CD4-positive, alpha-beta T cell (primary cell): ENCODE measurements at regions not wholly inside any gene's neighbourhood (a gene's known extent, or its start where the extent isn't known, plus 50 kb on each side); places are given as distances from the start of the nearest gene placed in this dataset.
A peak's percentile ranks its signal among the peaks of the same experiment; 100 is the strongest.

Source experiments
- ATAC-seq: fragments of 200-7000 bp; cut with Tn5 transposase; one replicate; pipeline ENCODE4 v1.10.0; 2022; ENCODE audit warnings: mild to moderate bottlenecking; ENCODE audit not compliant: poor library complexity
- CTCF ChIA-PET: fragments of 350-600 bp; sonication (Branson Sonifier 250); formaldehyde crosslinking; loops from one replicate; lab custom pipeline; 2021; ENCODE audit warnings: antibody characterized with exemption, inconsistent platforms; lab: Charles Lee
- POLR2A ChIA-PET: fragments of 350-600 bp; sonication (Branson Sonifier 250); formaldehyde crosslinking; loops from one replicate; lab custom pipeline; 2021; ENCODE audit warnings: antibody characterized with exemption, inconsistent platforms; lab: Charles Lee
- DNase-seq, 14 experiments: peaks; one replicate each; pipeline ENCODE4 v3.0.0-alpha.2; 2013 to 2020; ENCODE audit warnings: mixed read lengths in 2 of 14
- H3K27ac ChIP-seq, 2 donors: one replicate each; pipeline versions ENCODE4 v1.5.1 to v1.7.0; 2013; ENCODE audit warnings: low read length in 2 of 2, low read depth in 1 of 2, mild to moderate bottlenecking in 1 of 2
- H3K27me3 ChIP-seq, 2 experiments: 1 replicate in 1 of 2; 2 replicates in 1 of 2; pipeline versions ENCODE4 v1.6.1 to v1.7.0; 2013; ENCODE audit warnings: low read length in 2 of 2, control low read depth in 1 of 2, mild to moderate bottlenecking in 1 of 2, moderate library complexity in 1 of 2; ENCODE audit not compliant: insufficient read depth in 2 of 2, control insufficient read depth in 1 of 2
- H3K36me3 ChIP-seq: one replicate; pipeline ENCODE4 v1.6.1; 2013; ENCODE audit warnings: low read length, control low read depth; ENCODE audit not compliant: insufficient read depth
- H3K4me1 ChIP-seq: one replicate; pipeline ENCODE4 v1.6.1; 2013; ENCODE audit warnings: low read length, control low read depth; ENCODE audit not compliant: insufficient read depth
- H3K4me3 ChIP-seq: one replicate; pipeline ENCODE4 v1.5.1; 2013; ENCODE audit warnings: mild to moderate bottlenecking, low read length, moderate library complexity
- H3K9me3 ChIP-seq, 2 experiments: 1 replicate in 1 of 2; 2 replicates in 1 of 2; pipeline versions ENCODE4 v1.6.1 to v1.7.0; 2013; ENCODE audit warnings: low read length in 2 of 2, mild to moderate bottlenecking in 2 of 2, control low read depth in 1 of 2, moderate library complexity in 1 of 2; ENCODE audit not compliant: control insufficient read depth in 1 of 2, insufficient read depth in 1 of 2
- H3K27ac Mint-ChIP-seq: one replicate; pipeline ENCODE4 v1.8.0; 2020; ENCODE audit warnings: mixed read lengths
- H3K27me3 Mint-ChIP-seq: one replicate; pipeline ENCODE4 v1.8.0; 2021; ENCODE audit warnings: mixed read lengths
- H3K36me3 Mint-ChIP-seq: one replicate; pipeline ENCODE4 v1.8.0; 2021; ENCODE audit warnings: low read depth, mixed read lengths
- H3K4me1 Mint-ChIP-seq: one replicate; pipeline ENCODE4 v1.8.0; 2021; ENCODE audit warnings: low read depth, mixed read lengths
- H3K4me3 Mint-ChIP-seq: one replicate; pipeline ENCODE4 v1.8.0; 2020; ENCODE audit warnings: mild to moderate bottlenecking, mixed read lengths
- H3K9me3 Mint-ChIP-seq: one replicate; pipeline ENCODE4 v1.8.0; 2020; ENCODE audit warnings: mixed read lengths
- intact Hi-C, 2 experiments: fragments of 100-400 bp; cut with DNase I in 1 of 2; cut with micrococcal nuclease in 1 of 2; formaldehyde crosslinking; loops; one replicate each; pipeline versions ENCODE4 v1.15.1 to v1.9.0; 2023 to 2025; cut with DNase I, micrococcal nuclease
- TF ChIP-seq, protein P1 (sequence below): fragments of 200-600 bp; IDR thresholded peaks from one replicate; pipeline ENCODE4 v1.8.0; 2022; ENCODE audit warnings: antibody characterized with exemption, mild to moderate bottlenecking

DNA sequence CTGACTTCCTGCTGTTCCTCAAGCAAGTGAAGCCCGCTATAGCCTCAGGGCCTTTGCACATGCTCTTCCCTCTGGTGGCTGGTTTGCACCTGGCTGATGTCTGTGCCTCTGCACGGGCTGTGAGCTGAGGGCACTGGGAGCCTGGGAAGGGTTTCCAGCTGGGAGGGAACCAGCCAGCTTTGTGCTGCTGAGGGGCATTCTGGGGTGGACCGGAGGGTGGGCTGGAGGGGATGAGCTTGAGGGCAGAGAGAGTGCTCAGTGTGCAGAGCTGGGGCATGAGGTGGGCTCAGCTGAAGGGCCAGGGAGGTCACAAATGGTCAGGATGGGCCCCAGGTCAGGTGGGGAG is 305.7 kb downstream of the MATN1 start:
- CTCF ChIA-PET: no interaction called here
- H3K27me3 ChIP-seq: peaks cover 5 to 6% of the 10 kb centered on the region in 2 experiments
- no peak overlapping the region for H3K27ac ChIP-seq
- H3K27me3 Mint-ChIP-seq: peaks cover 29% of the 10 kb centered on the region
- no peaks in the 10 kb centered on the region for H3K36me3 ChIP-seq
- H3K36me3 Mint-ChIP-seq: no peaks in the 10 kb centered on the region
- intact Hi-C loops: no loop called here
- no peaks in the 10 kb centered on the region for H3K9me3 Mint-ChIP-seq
- H3K4me1 ChIP-seq: no peaks in the 10 kb centered on the region
- H3K9me3 ChIP-seq: no peaks in the 10 kb centered on the region
- TF ChIP-seq, protein P1, sequence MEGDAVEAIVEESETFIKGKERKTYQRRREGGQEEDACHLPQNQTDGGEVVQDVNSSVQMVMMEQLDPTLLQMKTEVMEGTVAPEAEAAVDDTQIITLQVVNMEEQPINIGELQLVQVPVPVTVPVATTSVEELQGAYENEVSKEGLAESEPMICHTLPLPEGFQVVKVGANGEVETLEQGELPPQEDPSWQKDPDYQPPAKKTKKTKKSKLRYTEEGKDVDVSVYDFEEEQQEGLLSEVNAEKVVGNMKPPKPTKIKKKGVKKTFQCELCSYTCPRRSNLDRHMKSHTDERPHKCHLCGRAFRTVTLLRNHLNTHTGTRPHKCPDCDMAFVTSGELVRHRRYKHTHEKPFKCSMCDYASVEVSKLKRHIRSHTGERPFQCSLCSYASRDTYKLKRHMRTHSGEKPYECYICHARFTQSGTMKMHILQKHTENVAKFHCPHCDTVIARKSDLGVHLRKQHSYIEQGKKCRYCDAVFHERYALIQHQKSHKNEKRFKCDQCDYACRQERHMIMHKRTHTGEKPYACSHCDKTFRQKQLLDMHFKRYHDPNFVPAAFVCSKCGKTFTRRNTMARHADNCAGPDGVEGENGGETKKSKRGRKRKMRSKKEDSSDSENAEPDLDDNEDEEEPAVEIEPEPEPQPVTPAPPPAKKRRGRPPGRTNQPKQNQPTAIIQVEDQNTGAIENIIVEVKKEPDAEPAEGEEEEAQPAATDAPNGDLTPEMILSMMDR: no peak
- POLR2A ChIA-PET: no interaction called here
- no peak overlapping the region for H3K27ac Mint-ChIP-seq
- ATAC-seq (no peak), DNase-seq (peak in 1 of 14 experiments; percentile 16)
- H3K4me1 Mint-ChIP-seq: no peaks in the 10 kb centered on the region
- H3K4me3 ChIP-seq: no peak overlapping the region
- no peak overlapping the region for H3K4me3 Mint-ChIP-seq

DNA sequence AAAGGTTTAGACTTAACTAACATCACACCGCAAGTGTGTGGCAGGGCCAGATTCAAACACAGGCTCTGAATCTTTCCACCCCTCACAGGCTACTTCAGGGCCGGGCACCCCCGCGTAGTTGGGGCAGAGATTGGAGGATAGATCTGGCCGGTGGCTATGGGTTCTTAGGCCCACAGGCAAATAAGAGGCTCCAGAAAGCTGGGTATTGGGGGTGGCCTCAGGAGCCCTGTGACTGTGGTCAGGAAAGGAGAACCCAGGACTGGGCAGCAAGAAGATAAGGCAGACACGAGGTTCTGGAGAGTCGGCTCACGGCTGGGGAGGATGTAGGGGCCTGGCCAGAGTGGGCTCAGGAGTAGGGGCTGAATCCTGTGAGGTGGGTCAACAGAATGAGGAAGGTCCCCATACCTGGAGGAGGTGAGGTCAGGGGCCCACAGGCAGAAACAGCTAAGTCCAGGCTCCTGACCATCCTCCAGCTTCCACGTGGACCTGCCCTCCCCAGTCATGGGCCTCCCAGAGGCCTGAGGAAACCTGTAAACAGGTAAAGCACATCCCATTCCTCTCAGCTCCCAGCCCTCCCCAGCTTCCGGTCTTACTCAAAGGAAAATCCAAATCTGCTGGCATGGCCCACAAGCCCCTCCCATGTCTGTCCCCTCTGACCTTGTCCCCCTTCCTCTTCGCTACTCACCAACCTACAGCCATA is 306.2 kb downstream of the MATN1 start:
- Mint-ChIP-seq H3K9me3 (no peaks in the 10 kb centered on the region), H3K27me3 (peaks cover 29% of the 10 kb centered on the region), H3K4me1 (no peaks in the 10 kb centered on the region), H3K36me3 (no peaks in the 10 kb centered on the region), H3K4me3 (no peak overlapping the region), H3K27ac (no peak overlapping the region)
- CTCF ChIA-PET: no interaction called here
- intact Hi-C loops: no loop called here
- Histone ChIP-seq H3K9me3 (no peaks in the 10 kb centered on the region), H3K27ac (no peak overlapping the region), H3K4me1 (no peaks in the 10 kb centered on the region), H3K27me3 (peaks cover 5 to 6% of the 10 kb centered on the region in 2 experiments), H3K36me3 (no peaks in the 10 kb centered on the region), H3K4me3 (no peak overlapping the region)
- POLR2A ChIA-PET: no interaction called here
- DNase-seq (peak in 1 of 14 experiments; percentile 19), ATAC-seq (no peak)
- TF ChIP-seq, protein P1: no peak

DNA sequence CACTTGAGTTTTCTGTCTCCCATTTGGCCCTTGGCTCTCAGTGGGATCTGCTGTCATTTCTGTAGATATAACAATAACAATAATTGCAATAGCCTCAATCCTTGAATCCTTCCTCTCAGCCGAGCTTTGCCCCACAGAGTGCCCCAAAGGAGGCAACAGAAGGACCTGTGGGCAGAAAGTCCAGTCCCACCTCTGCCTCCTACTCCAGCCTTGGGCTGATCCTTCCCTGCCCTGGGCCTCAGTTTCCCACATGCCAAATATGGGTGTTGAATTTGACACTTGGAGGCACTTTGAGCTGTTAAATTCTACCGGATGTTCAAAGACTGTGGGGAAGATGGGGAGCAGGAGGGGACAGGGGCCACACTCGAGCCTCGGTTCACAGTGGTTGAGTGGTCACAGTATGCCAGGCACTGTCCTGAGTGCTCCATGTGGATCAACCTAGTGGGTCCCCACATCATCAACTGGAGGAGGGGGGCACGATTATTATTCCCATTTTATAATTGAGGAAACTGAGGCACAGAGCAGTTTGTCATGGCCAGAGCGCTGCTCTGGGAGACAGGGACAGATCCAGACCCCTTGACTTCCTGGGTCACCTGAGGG is 307.1 kb downstream of the MATN1 start:
- ATAC-seq (no peak), DNase-seq (no peak)
- Histone ChIP-seq H3K9me3 (no peaks in the 10 kb centered on the region), H3K36me3 (no peaks in the 10 kb centered on the region), H3K4me3 (no peak overlapping the region), H3K4me1 (no peaks in the 10 kb centered on the region), H3K27ac (no peak overlapping the region), H3K27me3 (peaks cover 5 to 6% of the 10 kb centered on the region in 2 experiments)
- Mint-ChIP-seq H3K27me3 (peaks cover 28% of the 10 kb centered on the region), H3K4me1 (no peaks in the 10 kb centered on the region), H3K36me3 (no peaks in the 10 kb centered on the region), H3K9me3 (no peaks in the 10 kb centered on the region), H3K4me3 (no peak overlapping the region), H3K27ac (no peak overlapping the region)
- TF ChIP-seq, protein P1: no peak
- intact Hi-C loops: no loop called here
- CTCF ChIA-PET: no interaction called here
- POLR2A ChIA-PET: no interaction called here
